A549 (cell line): ENCODE measurements at regions not wholly inside any gene's neighbourhood (a gene's known extent, or its start where the extent isn't known, plus 50 kb on each side); places are given as distances from the start of the nearest gene placed in this dataset.

Source experiments
- ATAC-seq, 2 experiments: fragments of 200-7000 bp in 1 of 2; fragments of >200 bp in 1 of 2; cut with Nextera tagmentation in 1 of 2; cut with Tn5 transposase in 1 of 2; 3 replicates each; pipeline versions ENCODE4 v1.8.0 to v1.9.1; 2018 to 2020; ENCODE audit warnings: mild to moderate bottlenecking in 1 of 2, moderate library complexity in 1 of 2
- CTCF ChIA-PET: fragments of 300-600 bp; sonication (Branson Sonifier 250); formaldehyde crosslinking; extraction: SDS; loops from one replicate; lab custom pipeline; 2021; ENCODE audit warnings: antibody characterized with exemption, inconsistent platforms; lab: Yijun Ruan, JAX
- POLR2A ChIA-PET: fragments of 350-600 bp; formaldehyde crosslinking; extraction: SDS; loops from one replicate; lab custom pipeline; 2021; ENCODE audit warnings: antibody characterized with exemption, inconsistent platforms; lab: Yijun Ruan, JAX
- DNase-seq, 2 experiments: peaks; one replicate each; pipeline versions ENCODE4 v3.0.0 to v3.0.0-alpha.2; 2011 to 2016; ENCODE audit warnings: low read depth in 1 of 2, low spot score in 1 of 2
- FAIRE-seq: peaks from 2 replicates; lab custom pipeline; 2011; peaks lifted over from hg19 to GRCh38; lab: Jason Lieb, UNC
- H3K27ac ChIP-seq, 2 experiments: fragments of >200 bp; sonication (Bioruptor Twin); formaldehyde crosslinking; 3 replicates each; pipeline ENCODE4 v1.5.1; 2016 to 2017
- H3K4me1 ChIP-seq: fragments of >200 bp; sonication (Bioruptor Twin); formaldehyde crosslinking; 3 replicates; pipeline ENCODE4 v1.6.1; 2016
- H3K4me2 ChIP-seq: fragments of >200 bp; sonication (Bioruptor Twin); formaldehyde crosslinking; 3 replicates; pipeline ENCODE4 v1.6.1; 2016
- H3K4me3 ChIP-seq: fragments of >200 bp; sonication (Bioruptor Twin); formaldehyde crosslinking; 3 replicates; pipeline ENCODE4 v1.5.1; 2016
- H3K9me3 ChIP-seq: fragments of >200 bp; sonication (Bioruptor Twin); formaldehyde crosslinking; 3 replicates; pipeline ENCODE4 v1.6.1; 2016
- ATOH8 ChIP-seq: fragments of 250-450 bp; sonication (Bioruptor Pico); IDR thresholded peaks from 2 replicates; pipeline ENCODE4 v1.5.0; 2020; ENCODE audit warnings: low read depth, mild to moderate bottlenecking, moderate library complexity
- CBX8 ChIP-seq: fragments of 200-600 bp; sonication (generic); IDR thresholded peaks from 2 replicates; pipeline ENCODE4 v1.6.1; 2016
- CTCF ChIP-seq: fragments of >200 bp; sonication (Bioruptor Twin); formaldehyde crosslinking; IDR thresholded peaks from 3 replicates; pipeline ENCODE4 v1.5.1; 2016
- FOSL2 ChIP-seq, 2 experiments: fragments of 450-650 bp in 1 of 2; fragments of >200 bp in 1 of 2; sonication (Bioruptor Twin) in 1 of 2; formaldehyde crosslinking; IDR thresholded peaks; 2 replicates each; pipeline versions ENCODE4 v1.5.0 to v1.6.1; 2016 to 2020; ENCODE audit warnings: mild to moderate bottlenecking in 1 of 2, moderate library complexity in 1 of 2
- GATA3 ChIP-seq: IDR thresholded peaks from 2 replicates; pipeline ENCODE4 v1.6.1; 2012; ENCODE audit warnings: borderline replicate concordance
- HDAC2 ChIP-seq: fragments of 200-600 bp; sonication (generic); IDR thresholded peaks from 2 replicates; pipeline ENCODE4 v1.6.1; 2016
- HEYL ChIP-seq: fragments of 250-450 bp; sonication (Bioruptor Pico); IDR thresholded peaks from 2 replicates; pipeline ENCODE4 v1.8.0; 2021; ENCODE audit warnings: mild to moderate bottlenecking, moderate library complexity
- HMGXB4 ChIP-seq: fragments of 250-450 bp; sonication (Bioruptor Pico); IDR thresholded peaks from 2 replicates; pipeline ENCODE4 v1.5.0; 2021; ENCODE audit warnings: mild to moderate bottlenecking, moderate library complexity, borderline replicate concordance
- HOXB13 ChIP-seq: fragments of 250-450 bp; sonication (Bioruptor Pico); IDR thresholded peaks from 2 replicates; pipeline ENCODE4 v1.5.0; 2020; ENCODE audit warnings: low read depth, mild to moderate bottlenecking, moderate library complexity
- JUNB ChIP-seq: fragments of >200 bp; sonication (Bioruptor Twin); formaldehyde crosslinking; IDR thresholded peaks from 2 replicates; pipeline ENCODE4 v1.6.1; 2016
- KDM1A ChIP-seq: fragments of 200-600 bp; sonication (generic); IDR thresholded peaks from 2 replicates; pipeline ENCODE4 v1.6.1; 2016; ENCODE audit warnings: low read depth, mild to moderate bottlenecking
- MAFK ChIP-seq: fragments of 450-650 bp; IDR thresholded peaks from 2 replicates; pipeline ENCODE4 v1.6.1; 2014; ENCODE audit not compliant: partially characterized antibody
- MAX ChIP-seq: IDR thresholded peaks from 2 replicates; pipeline ENCODE4 v1.6.1; 2012
- MAZ ChIP-seq: fragments of 150-350 bp; IDR thresholded peaks from 2 replicates; pipeline ENCODE4 v1.6.1; 2014; ENCODE audit warnings: antibody characterized with exemption, low read depth, low read length, borderline replicate concordance
- PHF8 ChIP-seq: fragments of 200-600 bp; sonication (generic); IDR thresholded peaks from 2 replicates; pipeline ENCODE4 v1.6.1; 2016; ENCODE audit warnings: low read depth, mild to moderate bottlenecking, antibody characterized with exemption, moderate library complexity, borderline replicate concordance
- POLR2A ChIP-seq: IDR thresholded peaks from 2 replicates; pipeline ENCODE4 v1.6.1; 2012; ENCODE audit warnings: mild to moderate bottlenecking, low read length
- RARB ChIP-seq: fragments of 250-450 bp; sonication (Bioruptor Pico); IDR thresholded peaks from 2 replicates; pipeline ENCODE4 v1.8.0; 2021; ENCODE audit warnings: mild to moderate bottlenecking, moderate library complexity
- RCOR1 ChIP-seq: fragments of 150-350 bp; IDR thresholded peaks from 2 replicates; pipeline ENCODE4 v1.6.1; 2014; ENCODE audit warnings: antibody characterized with exemption, low read length, low read depth
- REST ChIP-seq: fragments of 200-600 bp; sonication (generic); IDR thresholded peaks from 2 replicates; pipeline ENCODE4 v1.6.1; 2016; ENCODE audit warnings: antibody characterized with exemption, mild to moderate bottlenecking, moderate library complexity
- RFX5 ChIP-seq: fragments of 450-650 bp; IDR thresholded peaks from 2 replicates; pipeline ENCODE4 v1.7.1; 2014; ENCODE audit warnings: antibody characterized with exemption, mild to moderate bottlenecking, moderate library complexity
- RNF2 ChIP-seq: fragments of 200-600 bp; sonication (generic); IDR thresholded peaks from 2 replicates; pipeline ENCODE4 v1.6.1; 2016; ENCODE audit warnings: low read depth, mild to moderate bottlenecking, antibody characterized with exemption, moderate library complexity, borderline replicate concordance
- SMC3 ChIP-seq: fragments of >200 bp; sonication (Bioruptor Twin); formaldehyde crosslinking; IDR thresholded peaks from 3 replicates; pipeline ENCODE4 v1.6.1; 2018; ENCODE audit warnings: inconsistent platforms
- ZSCAN20 ChIP-seq: fragments of 250-450 bp; sonication (Bioruptor Pico); IDR thresholded peaks from 2 replicates; pipeline ENCODE4 v1.8.0; 2022; ENCODE audit warnings: mild to moderate bottlenecking, moderate library complexity
- WGBS: methylation state at CpG from one replicate; pipeline ENCODE4 v1.1.6; 2017; ENCODE audit errors: missing lambda C conversion rate; 5-methylcytosine and 5-hydroxymethylcytosine counted together

- TF ChIP-seq HMGXB4 (no peak), ATOH8 (CRISPR knock-in tag) (no peak), GATA3 (no peak), MAZ (no peak), KDM1A (no peak), RARB (CRISPR knock-in tag) (no peak), MAFK (no peak)
These were observed 1042.1 kb upstream of the LCORL start (continued) for GRCh38 chr4:19063662-19064061.

- Histone ChIP-seq H3K9me3 (no peaks in the 10 kb centered on the region), H3K4me1 (no peaks in the 10 kb centered on the region), H3K27ac (no peak overlapping the region), H3K4me3 (no peak overlapping the region), H3K4me2 (no peak overlapping the region)
- no peak for ATAC-seq
- WGBS, result 0% methylated on average over 1 of the region's 1 CpG
- POLR2A ChIA-PET, result no interaction called here
- DNase-seq, result no peak
- CTCF ChIA-PET, result no interaction called here
- no peak for TF ChIP-seq CTCF
- no peak for TF ChIP-seq SMC3
- no peak for TF ChIP-seq JUNB
- no peak for FAIRE-seq
These were observed 1033.4 kb upstream of the LCORL start for GRCh38 chr4:19054916-19055315.

GRCh38 chr4:19051831-19052230 is 1030.3 kb upstream of the LCORL start:
- CTCF ChIA-PET, result no interaction called here
- no peak overlapping the region for H3K4me3 ChIP-seq
- WGBS, result 12% methylated on average over 4 of the region's 5 CpGs
- POLR2A ChIA-PET, result no interaction called here
- TF ChIP-seq GATA3 (no peak), PHF8 (no peak)
- TF ChIP-seq, all 56 proteins: peak for 0
- ATAC-seq (no peak), FAIRE-seq (no peak), DNase-seq (no peak)
- Histone ChIP-seq H3K4me2 (no peak overlapping the region), H3K4me1 (no peaks in the 10 kb centered on the region), H3K27ac (no peak overlapping the region), H3K9me3 (no peaks in the 10 kb centered on the region)

- FAIRE-seq (no peak), ATAC-seq (no peak), DNase-seq (no peak)
- Histone ChIP-seq H3K4me2 (no peak overlapping the region), H3K4me1 (no peaks in the 10 kb centered on the region), H3K9me3 (no peaks in the 10 kb centered on the region), H3K27ac (no peak overlapping the region), H3K4me3 (no peak overlapping the region)
- ChIA-PET CTCF (interaction anchor here (0.6 kb wide), 1 partner anchor 1638 kb away, joined by 3 read pairs; no protein-coding TSS in a partner anchor), POLR2A (no interaction called here)
- 0% methylated on average over 2 of the region's 2 CpGs for WGBS
- TF ChIP-seq POLR2A (no peak), FOSL2 (IDR thresholded peaks at IDR 0.05) (no peak), FOSL2 (CRISPR knock-in tag; IDR thresholded peaks at IDR 0.05) (no peak), ATOH8 (CRISPR knock-in tag) (no peak), MAFK (no peak), RNF2 (no peak), ZSCAN20 (CRISPR knock-in tag) (no peak), MAX (no peak), REST (no peak), JUNB (no peak), HDAC2 (no peak), MAZ (no peak), CBX8 (no peak), RCOR1 (no peak), HEYL (CRISPR knock-in tag) (no peak), RFX5 (no peak), HOXB13 (no peak)
These were observed 1025.8 kb upstream of the LCORL start for GRCh38 chr4:19047279-19047880.
